ENCODE measurements at regions not wholly inside any gene's neighbourhood (a gene's known extent, or its start where the extent isn't known, plus 50 kb on each side); places are given as distances from the start of the nearest gene placed in this dataset.

DNA sequence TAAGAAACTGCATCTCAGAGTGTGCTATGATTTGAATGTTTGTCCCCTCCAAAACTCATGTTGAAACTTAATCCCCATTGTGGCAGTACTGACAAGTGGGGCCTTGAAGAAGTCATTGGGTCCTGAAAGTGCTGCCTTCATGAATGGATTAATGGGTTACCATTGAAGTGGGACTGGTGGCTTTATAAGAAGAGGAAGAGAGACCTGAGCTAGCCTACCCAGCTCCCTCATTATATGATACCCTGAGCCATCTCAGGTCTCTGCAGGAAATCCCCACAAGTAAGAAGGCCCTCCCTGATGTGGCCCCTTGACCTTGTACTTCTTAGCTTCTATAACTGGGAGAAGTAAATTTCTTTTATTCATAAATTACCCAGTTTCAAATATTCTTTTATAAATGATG is 526.8 kb downstream of the XIRP2 start:
- H3K4me3 ChIP-seq = no peak overlapping the region
- H3K9me3 ChIP-seq = no peaks in the 10 kb centered on the region
- no peaks in the 10 kb centered on the region for H3K36me3 ChIP-seq
- no peak for DNase-seq (ENCODE audit: extremely low spot score)
- TF ChIP-seq POLR2A (IDR thresholded peaks at IDR 0.05; ENCODE audit: low read depth) (no peak), POLR2AphosphoS5 (IDR thresholded peaks at IDR 0.05) (no peak), EP300 (IDR thresholded peaks at IDR 0.05) (no peak)
- TF ChIP-seq, protein P1, sequence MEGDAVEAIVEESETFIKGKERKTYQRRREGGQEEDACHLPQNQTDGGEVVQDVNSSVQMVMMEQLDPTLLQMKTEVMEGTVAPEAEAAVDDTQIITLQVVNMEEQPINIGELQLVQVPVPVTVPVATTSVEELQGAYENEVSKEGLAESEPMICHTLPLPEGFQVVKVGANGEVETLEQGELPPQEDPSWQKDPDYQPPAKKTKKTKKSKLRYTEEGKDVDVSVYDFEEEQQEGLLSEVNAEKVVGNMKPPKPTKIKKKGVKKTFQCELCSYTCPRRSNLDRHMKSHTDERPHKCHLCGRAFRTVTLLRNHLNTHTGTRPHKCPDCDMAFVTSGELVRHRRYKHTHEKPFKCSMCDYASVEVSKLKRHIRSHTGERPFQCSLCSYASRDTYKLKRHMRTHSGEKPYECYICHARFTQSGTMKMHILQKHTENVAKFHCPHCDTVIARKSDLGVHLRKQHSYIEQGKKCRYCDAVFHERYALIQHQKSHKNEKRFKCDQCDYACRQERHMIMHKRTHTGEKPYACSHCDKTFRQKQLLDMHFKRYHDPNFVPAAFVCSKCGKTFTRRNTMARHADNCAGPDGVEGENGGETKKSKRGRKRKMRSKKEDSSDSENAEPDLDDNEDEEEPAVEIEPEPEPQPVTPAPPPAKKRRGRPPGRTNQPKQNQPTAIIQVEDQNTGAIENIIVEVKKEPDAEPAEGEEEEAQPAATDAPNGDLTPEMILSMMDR (IDR thresholded peaks at IDR 0.05) = no peak
- intact Hi-C loops (cut with DNase I) = no loop called here
- no peak overlapping the region for H3K27ac ChIP-seq (replicated peaks in 1 of 4)
- no peaks in the 10 kb centered on the region for H3K27me3 ChIP-seq
- no peaks in the 10 kb centered on the region for H3K4me1 ChIP-seq

GRCh38 chr2:167411367-167411766 is 523.1 kb downstream of the XIRP2 start:
- no peak overlapping the region for H3K4me3 ChIP-seq
- H3K27ac ChIP-seq (replicated peaks in 1 of 4) = no peak overlapping the region
- no peaks in the 10 kb centered on the region for H3K9me3 ChIP-seq
- H3K4me1 ChIP-seq = no peaks in the 10 kb centered on the region
- no peaks in the 10 kb centered on the region for H3K36me3 ChIP-seq
- DNase-seq (ENCODE audit: extremely low spot score) = no peak
- no peak for TF ChIP-seq POLR2AphosphoS5 (IDR thresholded peaks at IDR 0.05)
- TF ChIP-seq EP300 (IDR thresholded peaks at IDR 0.05) = no peak
- no peak for TF ChIP-seq POLR2A (IDR thresholded peaks at IDR 0.05; ENCODE audit: low read depth)
- TF ChIP-seq, protein P1 (IDR thresholded peaks at IDR 0.05) = no peak
- no peaks in the 10 kb centered on the region for H3K27me3 ChIP-seq
- intact Hi-C loops (cut with DNase I) = no loop called here

DNA sequence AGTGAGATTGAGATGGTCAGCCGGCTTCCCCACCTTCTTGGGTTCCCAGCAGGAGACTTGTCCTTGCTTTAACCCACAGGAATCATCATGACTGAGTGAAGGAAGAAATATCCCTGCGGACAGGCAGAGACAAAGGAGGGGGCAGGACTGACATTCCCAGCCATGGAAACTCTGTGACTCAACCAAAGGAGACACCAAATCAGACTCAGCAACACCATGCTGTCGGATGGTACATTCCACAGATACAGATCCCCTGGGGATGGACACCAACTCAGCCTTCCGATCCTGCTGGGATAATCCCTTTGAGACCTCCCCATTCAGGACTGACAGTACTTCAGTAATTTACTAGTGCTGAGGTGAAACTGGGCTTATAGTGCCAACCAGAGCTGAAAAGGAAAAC is 518.3 kb downstream of the XIRP2 start:
- no peaks in the 10 kb centered on the region for H3K4me1 ChIP-seq
- no peak for DNase-seq (ENCODE audit: extremely low spot score)
- no peaks in the 10 kb centered on the region for H3K9me3 ChIP-seq
- no peaks in the 10 kb centered on the region for H3K27me3 ChIP-seq
- WGBS = 41% methylated on average over 4 of the region's 4 CpGs
- intact Hi-C loops (cut with DNase I) = no loop called here
- H3K27ac ChIP-seq (replicated peaks in 1 of 4) = no peak overlapping the region
- TF ChIP-seq POLR2A (IDR thresholded peaks at IDR 0.05; ENCODE audit: low read depth) (no peak), POLR2AphosphoS5 (IDR thresholded peaks at IDR 0.05) (no peak), EP300 (IDR thresholded peaks at IDR 0.05) (no peak)
- TF ChIP-seq, protein P1 (IDR thresholded peaks at IDR 0.05) = no peak
- H3K4me3 ChIP-seq = no peak overlapping the region
- no peaks in the 10 kb centered on the region for H3K36me3 ChIP-seq

GRCh38 chr2:167404627-167405284 is 516.5 kb downstream of the XIRP2 start:
- Histone ChIP-seq H3K4me1 (no peaks in the 10 kb centered on the region), H3K9me3 (no peaks in the 10 kb centered on the region), H3K27ac (replicated peaks in 1 of 4) (no peak overlapping the region), H3K4me3 (no peak overlapping the region), H3K36me3 (no peaks in the 10 kb centered on the region), H3K27me3 (no peaks in the 10 kb centered on the region)
- intact Hi-C loops (cut with DNase I) = no loop called here
- DNase-seq (ENCODE audit: extremely low spot score) = no peak
- WGBS = 91% methylated on average over 6 of the region's 6 CpGs
- TF ChIP-seq, protein P1 (IDR thresholded peaks at IDR 0.05) = no peak
- no peak for TF ChIP-seq POLR2A (IDR thresholded peaks at IDR 0.05; ENCODE audit: low read depth)

- H3K27me3 ChIP-seq = no peaks in the 10 kb centered on the region
- no peaks in the 10 kb centered on the region for H3K36me3 ChIP-seq
- no peaks in the 10 kb centered on the region for H3K4me1 ChIP-seq
- no peak overlapping the region for H3K27ac ChIP-seq (replicated peaks in 1 of 4)
- H3K9me3 ChIP-seq = no peaks in the 10 kb centered on the region
- DNase-seq (ENCODE audit: extremely low spot score) = no peak
- H3K4me3 ChIP-seq = no peak overlapping the region
- TF ChIP-seq POLR2A (IDR thresholded peaks at IDR 0.05; ENCODE audit: low read depth) (no peak), POLR2AphosphoS5 (IDR thresholded peaks at IDR 0.05) (no peak), EP300 (IDR thresholded peaks at IDR 0.05) (no peak)
- TF ChIP-seq, protein P1 (IDR thresholded peaks at IDR 0.05) = no peak
- intact Hi-C loops (cut with DNase I) = no loop called here
These were observed 513.0 kb downstream of the XIRP2 start for GRCh38 chr2:167401309-167401708.

All from esophagus muscularis mucosa (tissue), 4 donors.